Common myeloid progenitor, CD34-positive (primary cell): ENCODE measurements at regions not wholly inside any gene's neighbourhood (a gene's known extent, or its start where the extent isn't known, plus 50 kb on each side); places are given as distances from the start of the nearest gene placed in this dataset.
"Not testable (repeated sequence)": the region's sequence is repeated elsewhere in the genome, so short reads cannot be mapped to it uniquely, and the experiment has no call there.

Experiments
- CTCF ChIA-PET: fragments of 350-600 bp; sonication (Branson Sonifier 250); formaldehyde crosslinking; loops from one replicate; lab custom pipeline; 2021; ENCODE audit warnings: antibody characterized with exemption; lab: Charles Lee
- POLR2A ChIA-PET: fragments of 350-600 bp; sonication (Branson Sonifier 250); formaldehyde crosslinking; loops from one replicate; lab custom pipeline; 2021; ENCODE audit warnings: antibody characterized with exemption; lab: Charles Lee
- DNase-seq, 3 donors: peaks; one replicate each; pipeline versions ENCODE4 v3.0.0 to v3.0.0-alpha.2; 2013
- H3K27ac ChIP-seq, 2 experiments: 1 replicate in 1 of 2; 2 replicates in 1 of 2; pipeline ENCODE4 v1.7.0; 2013; ENCODE audit warnings: inconsistent platforms in 2 of 2, low read length in 2 of 2, mild to moderate bottlenecking in 2 of 2, low read depth in 1 of 2, moderate library complexity in 1 of 2; ENCODE audit not compliant: severe bottlenecking in 2 of 2, insufficient read depth in 1 of 2, poor library complexity in 1 of 2
- H3K27me3 ChIP-seq, 5 experiments: replicated peaks in 2 of 5; 1 replicate in 3 of 5; 2 replicates in 2 of 5; pipeline versions ENCODE4 v1.6.1 to v1.7.0; 2013; ENCODE audit warnings: low read length in 4 of 5, mild to moderate bottlenecking in 2 of 5, moderate library complexity in 2 of 5, inconsistent platforms in 1 of 5; ENCODE audit not compliant: insufficient read depth in 5 of 5, control insufficient read depth in 4 of 5
- H3K36me3 ChIP-seq, 4 experiments: 1 replicate in 2 of 4; 2 replicates in 2 of 4; pipeline versions ENCODE4 v1.6.1 to v1.7.0; 2013; ENCODE audit warnings: low read length in 3 of 4, control low read depth in 1 of 4, mild to moderate bottlenecking in 1 of 4; ENCODE audit not compliant: control insufficient read depth in 4 of 4, insufficient read depth in 4 of 4
- H3K4me1 ChIP-seq, 4 experiments: 1 replicate in 3 of 4; 2 replicates in 1 of 4; pipeline versions ENCODE4 v1.6.1 to v1.7.1; 2013; ENCODE audit warnings: low read length in 3 of 4, mild to moderate bottlenecking in 3 of 4, control low read depth in 1 of 4, inconsistent platforms in 1 of 4, moderate library complexity in 1 of 4; ENCODE audit not compliant: control insufficient read depth in 4 of 4, insufficient read depth in 4 of 4; ENCODE audit errors: control extremely low read depth in 1 of 4
- H3K4me3 ChIP-seq, 7 experiments: 1 replicate in 4 of 7; 2 replicates in 3 of 7; pipeline versions ENCODE4 v1.5.1 to v1.7.0; 2013; ENCODE audit warnings: mild to moderate bottlenecking in 7 of 7, low read length in 6 of 7, moderate library complexity in 6 of 7, inconsistent platforms in 2 of 7, low read depth in 2 of 7, control low read depth in 1 of 7; ENCODE audit not compliant: insufficient read depth in 4 of 7, control insufficient read depth in 1 of 7; ENCODE audit errors: extremely low read depth in 1 of 7
- H3K9me3 ChIP-seq, 5 experiments: 1 replicate in 4 of 5; 2 replicates in 1 of 5; pipeline versions ENCODE4 v1.6.1 to v1.7.1; 2013; ENCODE audit warnings: low read length in 4 of 5, mild to moderate bottlenecking in 2 of 5, inconsistent platforms in 1 of 5, low read depth in 1 of 5, moderate library complexity in 1 of 5; ENCODE audit not compliant: control insufficient read depth in 4 of 5, insufficient read depth in 2 of 5; ENCODE audit errors: control extremely low read depth in 1 of 5
- WGBS: methylation state at CpG from one replicate; pipeline ENCODE4 v1.1.5; 2013; ENCODE audit not compliant: insufficient coverage; 5-methylcytosine and 5-hydroxymethylcytosine counted together

GRCh38 chr15:91453376-91453775 is 353.3 kb downstream of the SV2B start:
- H3K4me3 ChIP-seq, H3K27ac ChIP-seq, POLR2A ChIA-PET, DNase-seq, H3K4me1 ChIP-seq, H3K36me3 ChIP-seq, CTCF ChIA-PET, H3K27me3 ChIP-seq: not testable (repeated sequence)
- 100% methylated on average over 1 of the region's 3 CpGs for WGBS
- peaks cover 0 to 15% (median 0%) of the 10 kb centered on the region in 5 experiments for H3K9me3 ChIP-seq

DNA sequence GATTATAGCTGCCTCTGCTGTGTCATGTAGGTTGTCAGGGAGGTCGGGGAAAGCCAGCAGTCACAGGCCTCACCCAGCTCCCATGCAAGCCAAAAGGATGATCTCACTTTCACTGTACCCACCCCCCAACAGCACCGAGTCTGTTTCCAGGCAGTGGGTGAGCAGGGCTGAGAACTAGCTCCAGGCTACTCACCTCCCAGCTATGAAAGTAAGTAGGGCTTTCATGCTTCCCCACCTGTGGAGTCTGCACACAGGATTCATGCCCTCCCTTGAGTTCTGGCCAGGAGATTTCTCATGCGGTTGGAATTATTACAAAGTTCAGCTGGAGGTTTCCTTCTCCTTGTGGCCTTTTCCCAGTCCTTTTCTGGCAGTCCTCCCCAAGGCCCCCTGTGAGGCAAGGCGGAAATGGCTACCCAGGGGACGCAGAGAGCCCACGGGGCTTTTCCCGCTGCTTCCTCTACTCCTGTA is 356.2 kb downstream of the SV2B start:
- no peaks in the 10 kb centered on the region for H3K36me3 ChIP-seq
- H3K4me3 ChIP-seq = no peak overlapping the region
- WGBS = 97% methylated on average over 6 of the region's 7 CpGs
- DNase-seq = no peak
- H3K27me3 ChIP-seq = no peaks in the 10 kb centered on the region
- H3K4me1 ChIP-seq = no peaks in the 10 kb centered on the region
- H3K9me3 ChIP-seq = peaks cover 0 to 15% (median 0%) of the 10 kb centered on the region in 5 experiments
- H3K27ac ChIP-seq = no peak overlapping the region
- ChIA-PET POLR2A (no interaction called here), CTCF (interaction anchor here (0.8 kb wide), 1 partner anchor 148 kb away, joined by 3 read pairs; no protein-coding TSS in a partner anchor)

- Histone ChIP-seq H3K9me3 (peaks cover 0 to 15% (median 0%) of the 10 kb centered on the region in 5 experiments), H3K27me3 (no peaks in the 10 kb centered on the region), H3K4me3 (no peak overlapping the region), H3K27ac (no peak overlapping the region), H3K36me3 (no peaks in the 10 kb centered on the region), H3K4me1 (no peaks in the 10 kb centered on the region)
- ChIA-PET CTCF (no interaction called here), POLR2A (no interaction called here)
- no peak for DNase-seq
- 100% methylated on average over 3 of the region's 3 CpGs for WGBS
These were observed 356.9 kb downstream of the SV2B start for GRCh38 chr15:91456921-91457320.

GRCh38 chr15:91461377-91461776 is 361.3 kb downstream of the SV2B start:
- Histone ChIP-seq H3K27ac (no peak overlapping the region), H3K36me3 (no peaks in the 10 kb centered on the region), H3K4me1 (no peaks in the 10 kb centered on the region), H3K9me3 (no peaks in the 10 kb centered on the region), H3K4me3 (no peak overlapping the region), H3K27me3 (no peaks in the 10 kb centered on the region)
- POLR2A ChIA-PET = no interaction called here
- WGBS = 100% methylated on average over 2 of the region's 3 CpGs
- CTCF ChIA-PET = no interaction called here
- DNase-seq = no peak

GRCh38 chr15:91465086-91465485 is 365.0 kb downstream of the SV2B start:
- H3K36me3 ChIP-seq = no peaks in the 10 kb centered on the region
- POLR2A ChIA-PET = no interaction called here
- no peaks in the 10 kb centered on the region for H3K9me3 ChIP-seq
- no peak overlapping the region for H3K4me3 ChIP-seq
- peaks cover 0 to 10% (median 0%) of the 10 kb centered on the region in 4 experiments for H3K4me1 ChIP-seq
- no peaks in the 10 kb centered on the region for H3K27me3 ChIP-seq
- no CpG with 5 or more reads among the region's 4 CpGs for WGBS
- CTCF ChIA-PET = interaction anchor here (1.0 kb wide), 1 partner anchor 14 kb away, joined by 3 read pairs; no protein-coding TSS in a partner anchor
- H3K27ac ChIP-seq = no peak overlapping the region
- DNase-seq = no peak

- H3K27me3 ChIP-seq = no peaks in the 10 kb centered on the region
- H3K4me3 ChIP-seq = no peak overlapping the region
- H3K27ac ChIP-seq = no peak overlapping the region
- 82% methylated on average over 5 of the region's 7 CpGs for WGBS
- H3K36me3 ChIP-seq = no peaks in the 10 kb centered on the region
- H3K9me3 ChIP-seq = no peaks in the 10 kb centered on the region
- POLR2A ChIA-PET = no interaction called here
- CTCF ChIA-PET = interaction anchor here (1.0 kb wide), 1 partner anchor 14 kb away, joined by 3 read pairs; no protein-coding TSS in a partner anchor
- peaks cover 0 to 16% (median 0%) of the 10 kb centered on the region in 4 experiments for H3K4me1 ChIP-seq
- no peak for DNase-seq
These were observed 365.6 kb downstream of the SV2B start for GRCh38 chr15:91465696-91466095.

DNA sequence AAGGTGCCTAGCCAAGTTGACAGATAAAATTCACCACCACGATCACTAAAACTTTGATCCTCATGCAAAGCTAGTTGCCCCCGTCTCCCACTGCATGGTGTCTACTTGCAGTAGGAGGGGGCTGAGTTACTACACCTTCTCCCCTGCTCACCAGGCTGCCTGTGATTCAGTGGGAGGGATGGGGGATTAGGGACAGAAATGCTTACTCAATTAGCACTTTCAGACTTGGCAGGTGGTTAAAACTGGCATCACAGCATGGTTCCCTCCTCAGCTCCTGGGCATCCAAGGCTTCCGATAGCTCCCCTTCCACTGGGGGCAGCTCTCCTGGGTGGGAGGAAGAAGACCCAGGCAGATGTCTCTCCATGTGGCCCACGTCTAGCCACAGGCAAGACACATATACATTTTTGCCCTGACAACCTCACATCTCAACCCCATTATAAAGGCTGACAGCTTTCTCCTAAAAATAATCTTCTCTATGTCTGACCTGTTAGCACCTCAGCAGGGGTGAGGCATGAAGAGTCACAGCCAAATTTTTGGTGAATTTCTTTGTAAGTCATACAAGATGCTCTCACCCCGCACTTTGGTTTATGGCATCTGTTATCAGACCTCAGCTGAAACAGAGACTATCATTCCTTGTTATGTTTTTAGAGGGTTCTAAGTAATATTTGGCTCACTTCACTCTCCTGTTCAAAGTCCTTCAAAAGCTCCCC is 369.0 kb downstream of the SV2B start:
- Histone ChIP-seq H3K4me3 (no peak overlapping the region), H3K36me3 (no peaks in the 10 kb centered on the region), H3K27ac (no peak overlapping the region), H3K9me3 (no peaks in the 10 kb centered on the region), H3K27me3 (no peaks in the 10 kb centered on the region), H3K4me1 (peaks cover 5 to 39% (median 12%) of the 10 kb centered on the region in 4 experiments)
- no peak for DNase-seq
- CTCF ChIA-PET = interaction anchor here (1.0 kb wide), 2 partner anchors 23 to 167 kb away, joined by 3 read pairs; no protein-coding TSS in a partner anchor
- POLR2A ChIA-PET = no interaction called here
- WGBS = 90% methylated on average over 1 of the region's 5 CpGs
